Thyroid gland (tissue), 4 donors: ENCODE measurements at regions not wholly inside any gene's neighbourhood (a gene's known extent, or its start where the extent isn't known, plus 50 kb on each side); places are given as distances from the start of the nearest gene placed in this dataset.

Experiments
- CTCF ChIP-seq, 6 experiments: fragments of 200-600 bp in 3 of 6; fragments of 450-650 bp in 3 of 6; sonication (generic) in 3 of 6; IDR thresholded peaks; one replicate each; pipeline ENCODE4 v1.5.1; 2016 to 2019; ENCODE audit warnings: antibody characterized with exemption in 6 of 6, mild to moderate bottlenecking in 2 of 6, inconsistent platforms in 1 of 6, moderate library complexity in 1 of 6
- POLR2A ChIP-seq, 2 donors: fragments of 450-650 bp; IDR thresholded peaks; one replicate each; pipeline ENCODE4 v1.6.1; 2017; ENCODE audit warnings: antibody characterized with exemption in 2 of 2, mild to moderate bottlenecking in 2 of 2, moderate library complexity in 1 of 2

- TF ChIP-seq POLR2A (IDR thresholded peaks at IDR 0.05) (no peak), CTCF (IDR thresholded peaks at IDR 0.05) (no peak)
These were observed 323.9 kb upstream of the KCND2 start for GRCh38 chr7:119949053-119949452.
